ENCODE measurements at regions not wholly inside any gene's neighbourhood (a gene's known extent, or its start where the extent isn't known, plus 50 kb on each side); places are given as distances from the start of the nearest gene placed in this dataset.
A peak's percentile ranks its signal among the peaks of the same experiment; 100 is the strongest.

DNA sequence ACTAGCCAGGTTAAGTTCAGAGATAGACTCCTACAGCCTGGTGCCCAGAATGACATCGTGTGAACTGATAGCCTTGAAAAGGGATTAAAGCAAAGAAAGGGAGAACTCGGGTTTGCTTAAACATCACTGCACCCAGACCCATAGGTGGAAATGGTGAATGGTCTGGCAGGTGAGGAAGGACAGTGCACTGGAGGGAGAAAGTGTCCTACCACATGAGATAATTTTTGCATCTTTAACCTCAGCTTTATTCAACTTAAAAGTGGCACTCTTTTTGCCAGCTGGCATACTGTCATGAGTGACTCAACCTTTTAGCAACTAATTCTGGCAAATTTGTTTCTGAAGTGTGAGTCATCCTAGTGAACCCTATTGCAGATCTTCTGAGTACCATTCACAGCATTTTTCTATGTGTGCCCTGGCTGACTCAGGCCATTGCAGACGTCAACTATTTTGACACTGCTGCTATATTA is 53.0 kb upstream of the DAPP1 start:
- TF ChIP-seq POLR2A (IDR thresholded peaks at IDR 0.05; ENCODE audit: extremely low read depth, insufficient read length) (no peak), MAX (IDR thresholded peaks at IDR 0.05; ENCODE audit: low read depth, low read length) (no peak), CTCF (IDR thresholded peaks at IDR 0.05; ENCODE audit: low read depth, low read length) (no peak), MYC (IDR thresholded peaks at IDR 0.05; ENCODE audit: low read depth, low read length) (no peak)
- H3K4me3 ChIP-seq (ENCODE audit: low read depth, low read length) = no peak overlapping the region
- DNase-seq (ENCODE audit: low read depth) = peak; percentile 16

DNA sequence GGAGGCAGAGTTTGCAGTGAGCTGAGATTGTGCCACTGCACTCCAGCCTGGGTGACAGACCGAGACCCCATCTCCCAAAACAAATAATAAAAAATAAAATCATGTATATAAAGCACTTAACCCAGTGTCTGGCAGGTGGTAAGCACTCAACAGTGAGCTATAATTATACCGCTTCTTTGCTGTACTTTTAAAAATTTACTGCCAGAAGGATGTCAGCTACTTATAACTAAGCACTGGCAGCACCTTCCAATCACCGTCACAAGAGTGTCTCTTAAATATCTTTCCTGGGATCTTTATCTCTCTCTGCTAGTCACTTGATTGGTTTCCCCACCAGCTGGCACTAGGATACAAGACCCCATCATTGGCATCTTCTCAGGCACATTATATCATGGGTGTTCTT is 53.9 kb upstream of the DAPP1 start:
- no peak overlapping the region for H3K4me3 ChIP-seq (ENCODE audit: low read depth, low read length)
- no peak for TF ChIP-seq MYC (IDR thresholded peaks at IDR 0.05; ENCODE audit: low read depth, low read length)
- TF ChIP-seq MAX (IDR thresholded peaks at IDR 0.05; ENCODE audit: low read depth, low read length) = no peak
- TF ChIP-seq CTCF (IDR thresholded peaks at IDR 0.05; ENCODE audit: low read depth, low read length) = no peak
- no peak for TF ChIP-seq POLR2A (IDR thresholded peaks at IDR 0.05; ENCODE audit: extremely low read depth, insufficient read length)
- DNase-seq (ENCODE audit: low read depth) = no peak

GRCh38 chr4:99759988-99760387 is 56.6 kb upstream of the DAPP1 start:
- H3K4me3 ChIP-seq (ENCODE audit: low read depth, low read length) = no peak overlapping the region
- DNase-seq (ENCODE audit: low read depth) = no peak
- no peak for TF ChIP-seq MYC (IDR thresholded peaks at IDR 0.05; ENCODE audit: low read depth, low read length)
- no peak for TF ChIP-seq POLR2A (IDR thresholded peaks at IDR 0.05; ENCODE audit: extremely low read depth, insufficient read length)
- no peak for TF ChIP-seq MAX (IDR thresholded peaks at IDR 0.05; ENCODE audit: low read depth, low read length)
- TF ChIP-seq CTCF (IDR thresholded peaks at IDR 0.05; ENCODE audit: low read depth, low read length) = no peak

DNA sequence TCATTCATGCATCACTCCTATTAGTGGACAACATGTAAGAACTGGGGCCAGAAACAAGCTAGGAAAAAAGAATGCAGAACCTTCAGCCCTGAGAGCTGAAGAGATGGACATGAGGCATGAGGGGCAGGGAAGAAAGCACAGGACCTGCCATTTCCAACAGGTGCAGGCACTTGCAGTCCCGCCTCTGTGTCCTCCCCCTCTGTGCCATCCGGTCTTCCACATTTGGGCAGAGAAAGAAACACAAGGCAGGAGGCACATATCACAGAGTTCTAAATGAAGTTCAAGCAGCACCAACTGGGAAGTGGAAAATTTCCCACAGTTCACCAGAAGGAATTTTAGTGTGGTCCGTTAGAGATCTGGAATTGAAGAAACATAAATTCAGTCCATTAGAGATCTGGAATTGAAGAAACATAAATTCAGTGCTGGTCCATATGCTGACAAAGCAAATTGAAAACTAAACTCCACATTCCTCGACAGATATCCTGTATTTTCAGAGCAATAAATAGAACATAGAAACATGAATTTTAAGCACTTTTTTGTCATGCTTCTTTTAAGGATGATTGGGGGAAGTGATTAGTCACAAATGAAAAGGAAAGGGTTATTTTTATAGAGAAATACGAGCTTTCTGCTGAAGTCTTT is 57.2 kb upstream of the DAPP1 start:
- no peak overlapping the region for H3K4me3 ChIP-seq (ENCODE audit: low read depth, low read length)
- DNase-seq (ENCODE audit: low read depth) = no peak
- TF ChIP-seq CTCF (IDR thresholded peaks at IDR 0.05; ENCODE audit: low read depth, low read length) (no peak), MAX (IDR thresholded peaks at IDR 0.05; ENCODE audit: low read depth, low read length) (no peak)

- TF ChIP-seq MYC (IDR thresholded peaks at IDR 0.05; ENCODE audit: low read depth, low read length) (no peak), CTCF (IDR thresholded peaks at IDR 0.05; ENCODE audit: low read depth, low read length) (no peak), POLR2A (IDR thresholded peaks at IDR 0.05; ENCODE audit: extremely low read depth, insufficient read length) (no peak), MAX (IDR thresholded peaks at IDR 0.05; ENCODE audit: low read depth, low read length) (no peak)
- no peak overlapping the region for H3K4me3 ChIP-seq (ENCODE audit: low read depth, low read length)
- DNase-seq (ENCODE audit: low read depth) = no peak
These were observed 61.2 kb upstream of the DAPP1 start for GRCh38 chr4:99755223-99755944.
